GM12801 (cell line): ENCODE measurements at regions not wholly inside any gene's neighbourhood (a gene's known extent, or its start where the extent isn't known, plus 50 kb on each side); places are given as distances from the start of the nearest gene placed in this dataset.

Source experiments
- TF ChIP-seq, protein P1 (sequence below): IDR thresholded peaks from one replicate; pipeline ENCODE4 v1.5.1; 2011; ENCODE audit warnings: control low read depth; ENCODE audit not compliant: insufficient read length; ENCODE audit errors: extremely low read depth

DNA sequence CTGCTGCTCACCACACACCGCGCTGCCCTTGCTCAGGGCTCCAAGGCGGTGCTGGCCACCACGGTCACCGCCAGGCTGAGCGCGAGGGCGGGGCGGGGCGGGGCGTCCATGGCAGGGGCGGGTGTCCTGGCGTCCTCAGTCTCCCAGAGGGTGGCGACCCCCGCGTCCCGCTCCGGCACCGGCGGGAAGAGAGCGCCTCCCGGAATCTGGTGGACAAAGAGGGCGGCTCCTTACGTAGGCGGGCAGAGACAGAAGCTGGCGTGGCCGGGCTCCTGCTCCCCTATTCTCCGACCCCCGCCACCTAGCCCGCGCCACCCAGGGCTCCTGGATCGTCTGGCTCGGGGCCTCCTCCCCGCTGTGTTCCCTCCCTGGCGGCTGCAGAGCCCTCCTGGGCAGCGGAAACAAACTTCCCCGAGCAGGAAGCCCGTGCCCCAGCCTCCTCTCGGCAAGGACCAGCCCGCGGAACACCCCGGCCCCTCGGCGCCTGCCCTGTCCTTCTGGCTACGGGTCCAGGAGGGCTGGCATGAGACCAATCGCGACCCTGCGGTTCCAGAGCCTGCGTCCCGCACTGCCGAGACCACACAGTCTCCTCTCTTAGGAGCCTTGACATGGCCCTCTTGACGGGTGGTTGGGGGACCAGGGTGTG is 133.8 kb upstream of the ZNF92 start:
- TF ChIP-seq, protein P1, sequence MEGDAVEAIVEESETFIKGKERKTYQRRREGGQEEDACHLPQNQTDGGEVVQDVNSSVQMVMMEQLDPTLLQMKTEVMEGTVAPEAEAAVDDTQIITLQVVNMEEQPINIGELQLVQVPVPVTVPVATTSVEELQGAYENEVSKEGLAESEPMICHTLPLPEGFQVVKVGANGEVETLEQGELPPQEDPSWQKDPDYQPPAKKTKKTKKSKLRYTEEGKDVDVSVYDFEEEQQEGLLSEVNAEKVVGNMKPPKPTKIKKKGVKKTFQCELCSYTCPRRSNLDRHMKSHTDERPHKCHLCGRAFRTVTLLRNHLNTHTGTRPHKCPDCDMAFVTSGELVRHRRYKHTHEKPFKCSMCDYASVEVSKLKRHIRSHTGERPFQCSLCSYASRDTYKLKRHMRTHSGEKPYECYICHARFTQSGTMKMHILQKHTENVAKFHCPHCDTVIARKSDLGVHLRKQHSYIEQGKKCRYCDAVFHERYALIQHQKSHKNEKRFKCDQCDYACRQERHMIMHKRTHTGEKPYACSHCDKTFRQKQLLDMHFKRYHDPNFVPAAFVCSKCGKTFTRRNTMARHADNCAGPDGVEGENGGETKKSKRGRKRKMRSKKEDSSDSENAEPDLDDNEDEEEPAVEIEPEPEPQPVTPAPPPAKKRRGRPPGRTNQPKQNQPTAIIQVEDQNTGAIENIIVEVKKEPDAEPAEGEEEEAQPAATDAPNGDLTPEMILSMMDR: no peak

GRCh38 chr7:65239324-65239706 is 134.3 kb upstream of the ZNF92 start:
- TF ChIP-seq, protein P1: no peak

DNA sequence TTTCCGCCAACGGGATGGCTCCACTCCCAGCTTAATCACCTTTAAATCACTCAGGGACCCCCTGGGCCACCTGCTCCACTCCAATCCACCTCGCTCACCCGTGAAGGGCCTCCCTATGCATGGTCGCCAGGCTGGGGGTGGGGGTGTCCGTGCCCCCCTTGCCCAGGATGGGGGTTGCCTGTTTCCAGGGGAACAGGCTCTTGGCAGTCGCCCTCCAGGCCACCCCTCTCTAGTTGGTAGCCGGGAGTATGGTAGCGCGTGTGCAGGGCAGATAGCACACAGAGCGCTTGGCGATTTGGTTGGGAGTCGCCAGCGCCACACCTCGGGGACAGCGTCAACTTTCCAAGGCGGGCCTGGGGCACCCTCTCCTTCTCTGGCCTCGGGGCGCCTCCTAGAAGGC is 134.9 kb upstream of the ZNF92 start:
- TF ChIP-seq, protein P1: no peak

DNA sequence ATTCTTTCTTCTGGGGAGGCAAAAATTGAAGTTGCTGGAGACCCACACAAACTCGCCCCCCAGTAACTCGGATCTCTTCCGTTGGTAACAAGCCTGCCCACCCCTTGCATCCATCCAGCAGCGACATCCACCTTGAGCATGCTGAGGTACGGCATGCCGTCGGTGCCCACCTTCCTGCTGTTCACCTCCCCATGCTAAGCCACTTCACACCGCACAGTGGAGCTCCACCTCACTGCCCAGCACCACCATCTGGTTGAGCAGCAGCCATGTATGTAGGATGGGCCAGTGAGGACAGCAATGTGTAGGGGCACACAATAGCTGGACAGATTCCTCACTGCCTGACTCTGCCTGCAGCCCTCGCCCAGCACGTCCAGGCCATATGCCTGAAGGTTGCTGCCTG is 138.1 kb upstream of the ZNF92 start:
- TF ChIP-seq, protein P1: no peak

DNA sequence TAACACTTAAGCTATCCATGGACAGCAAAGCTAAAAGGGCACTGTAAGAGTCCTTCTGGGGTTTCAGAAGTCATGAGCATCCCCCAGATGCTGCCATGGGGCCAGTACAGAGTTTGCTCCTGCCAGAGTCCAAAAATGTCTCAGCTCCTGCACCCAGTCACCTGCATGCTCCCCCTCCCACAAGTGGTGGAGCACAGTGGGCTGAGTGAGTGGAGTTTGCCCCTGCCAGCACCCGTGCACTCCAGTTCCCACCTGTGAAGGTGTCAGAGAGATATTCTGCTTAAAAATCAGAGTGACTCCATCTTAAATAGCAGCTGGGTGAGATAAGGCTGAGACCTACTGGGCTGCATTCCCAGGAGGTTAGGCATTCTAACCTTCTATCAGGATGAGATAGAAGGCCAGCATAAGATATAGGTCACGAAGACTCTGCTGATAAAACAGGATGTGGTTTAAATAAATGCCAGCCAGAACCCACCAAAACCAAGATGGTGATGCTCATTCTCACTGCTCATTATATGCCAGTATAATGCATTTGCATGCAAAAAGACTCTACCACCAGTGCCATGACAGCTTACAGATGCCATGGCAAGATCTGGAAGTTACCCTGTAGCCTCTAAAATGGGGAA is 140.1 kb upstream of the ZNF92 start:
- TF ChIP-seq, protein P1: no peak

DNA sequence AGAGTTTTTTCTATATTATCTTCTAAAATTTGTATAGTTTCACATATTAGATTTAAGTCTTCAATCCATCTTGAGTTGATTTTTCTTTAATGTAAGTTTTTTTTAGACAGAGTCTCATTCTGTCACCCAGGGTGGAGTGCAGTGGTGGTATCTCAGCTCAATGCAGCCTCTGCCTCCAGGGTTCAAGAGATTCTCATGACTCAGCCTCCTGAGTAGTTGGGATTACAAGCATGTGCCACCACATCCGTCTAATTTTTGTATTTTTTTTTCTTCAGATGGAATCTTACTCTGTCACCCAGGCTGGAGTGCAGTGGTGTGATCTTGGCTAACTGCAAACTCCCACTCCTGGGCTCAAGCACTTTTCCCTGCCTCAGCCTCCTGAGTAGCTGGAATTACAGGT is 143.4 kb upstream of the ZNF92 start:
- TF ChIP-seq, protein P1: no peak

DNA sequence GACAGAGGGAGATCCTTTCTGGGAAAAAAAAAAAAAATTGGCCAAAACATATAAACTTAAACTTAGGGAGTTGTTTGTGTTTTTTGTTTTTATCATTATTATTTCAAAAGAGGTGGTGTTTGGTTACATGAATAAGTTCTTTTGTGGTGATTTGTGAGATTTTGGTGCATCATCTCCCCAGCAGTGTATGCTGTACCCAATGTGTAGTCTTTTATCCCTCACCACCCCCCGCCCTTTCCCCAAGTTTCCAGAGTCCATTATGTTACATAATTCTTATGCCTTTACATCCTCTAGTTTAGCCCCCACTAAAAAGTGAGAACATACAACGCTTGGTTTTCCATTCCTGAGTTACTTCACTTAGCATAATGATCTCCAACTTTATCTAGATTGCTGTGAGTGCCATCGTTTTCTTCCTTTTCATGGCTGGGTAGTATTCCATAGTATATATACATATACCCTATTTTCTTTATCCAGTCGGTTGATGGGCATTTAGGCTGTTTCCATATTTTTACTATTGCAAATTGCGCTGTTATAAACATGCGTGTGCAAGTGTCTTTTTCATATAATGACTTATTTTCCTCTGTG is 148.1 kb upstream of the ZNF92 start:
- TF ChIP-seq, protein P1: no peak
